ENCODE measurements at regions not wholly inside any gene's neighbourhood (a gene's known extent, or its start where the extent isn't known, plus 50 kb on each side); places are given as distances from the start of the nearest gene placed in this dataset.
"Not testable (repeated sequence)": the region's sequence is repeated elsewhere in the genome, so short reads cannot be mapped to it uniquely, and the experiment has no call there.

GRCh38 chr13:107937848-107938247, 277.5 kb downstream of the LIG4 start:
- no peaks in the 10 kb centered on the region for H3K36me3 Mint-ChIP-seq
- no peaks in the 10 kb centered on the region for H3K4me1 Mint-ChIP-seq
- no peak overlapping the region for H3K4me3 Mint-ChIP-seq
- H3K27me3 Mint-ChIP-seq (ENCODE audit: low read depth), result peaks cover under 1% of the 10 kb centered on the region
- no peak for DNase-seq (ENCODE audit: low spot score in 2 of 2, unreplicated experiment in 2 of 2)
- TF ChIP-seq CTCF (IDR thresholded peaks at IDR 0.05; ENCODE audit: unreplicated experiment), result no peak
- H3K27ac Mint-ChIP-seq, result no peak overlapping the region
- H3K9me3 Mint-ChIP-seq, result peaks cover 6% of the 10 kb centered on the region

GRCh38 chr13:107931056-107931455, 284.3 kb downstream of the LIG4 start:
- H3K36me3 Mint-ChIP-seq, result no peaks in the 10 kb centered on the region
- peaks cover 5% of the 10 kb centered on the region for H3K9me3 Mint-ChIP-seq
- H3K4me3 Mint-ChIP-seq, result no peak overlapping the region
- H3K27ac Mint-ChIP-seq, result no peak overlapping the region
- DNase-seq (ENCODE audit: low spot score in 2 of 2, unreplicated experiment in 2 of 2), result no peak
- H3K27me3 Mint-ChIP-seq (ENCODE audit: low read depth), result peaks cover 11% of the 10 kb centered on the region
- no peaks in the 10 kb centered on the region for H3K4me1 Mint-ChIP-seq
- no peak for TF ChIP-seq CTCF (IDR thresholded peaks at IDR 0.05; ENCODE audit: unreplicated experiment)

GRCh38 chr13:107928762-107929161, 286.6 kb downstream of the LIG4 start:
- DNase-seq (ENCODE audit: low spot score in 2 of 2, unreplicated experiment in 2 of 2), result no peak
- H3K27ac Mint-ChIP-seq, result no peak overlapping the region
- H3K27me3 Mint-ChIP-seq (ENCODE audit: low read depth), result peaks cover 11% of the 10 kb centered on the region
- H3K9me3 Mint-ChIP-seq, result peaks cover 5% of the 10 kb centered on the region
- H3K4me3 Mint-ChIP-seq, result no peak overlapping the region
- no peaks in the 10 kb centered on the region for H3K36me3 Mint-ChIP-seq
- TF ChIP-seq CTCF (IDR thresholded peaks at IDR 0.05; ENCODE audit: unreplicated experiment), result no peak
- no peaks in the 10 kb centered on the region for H3K4me1 Mint-ChIP-seq

DNA sequence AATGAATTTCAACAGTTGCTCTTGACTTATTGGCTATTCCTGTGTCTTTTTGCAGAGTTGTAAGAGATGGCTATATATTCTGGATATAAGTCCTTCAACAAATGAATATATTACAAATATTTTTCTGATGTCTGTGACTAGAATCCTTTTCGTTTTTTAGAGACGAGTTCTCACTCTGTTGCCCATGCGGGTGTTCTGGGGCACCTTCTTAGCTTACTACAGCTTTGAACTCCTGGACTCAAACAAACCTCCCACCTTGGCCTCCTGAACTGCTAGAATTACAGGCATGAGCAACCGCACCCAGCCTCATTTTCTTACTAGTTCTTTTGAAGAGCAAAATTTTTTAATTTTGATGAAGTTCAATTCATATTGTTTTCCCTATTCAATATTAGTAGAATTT, 287.8 kb downstream of the LIG4 start:
- peaks cover 8% of the 10 kb centered on the region for H3K27me3 Mint-ChIP-seq (ENCODE audit: low read depth)
- no peak overlapping the region for H3K27ac Mint-ChIP-seq
- no peak for TF ChIP-seq CTCF (IDR thresholded peaks at IDR 0.05; ENCODE audit: unreplicated experiment)
- no peak overlapping the region for H3K4me3 Mint-ChIP-seq
- H3K36me3 Mint-ChIP-seq, result no peaks in the 10 kb centered on the region
- H3K4me1 Mint-ChIP-seq, result no peaks in the 10 kb centered on the region
- DNase-seq (ENCODE audit: low spot score in 2 of 2, unreplicated experiment in 2 of 2), result no peak
- H3K9me3 Mint-ChIP-seq, result peaks cover 5% of the 10 kb centered on the region

GRCh38 chr13:107926515-107926914, 288.8 kb downstream of the LIG4 start:
- not testable (repeated sequence) for DNase-seq (ENCODE audit: low spot score in 2 of 2, unreplicated experiment in 2 of 2); H3K4me1 Mint-ChIP-seq; H3K4me3 Mint-ChIP-seq; H3K36me3 Mint-ChIP-seq; H3K27ac Mint-ChIP-seq; H3K9me3 Mint-ChIP-seq; H3K27me3 Mint-ChIP-seq (ENCODE audit: low read depth)

DNA sequence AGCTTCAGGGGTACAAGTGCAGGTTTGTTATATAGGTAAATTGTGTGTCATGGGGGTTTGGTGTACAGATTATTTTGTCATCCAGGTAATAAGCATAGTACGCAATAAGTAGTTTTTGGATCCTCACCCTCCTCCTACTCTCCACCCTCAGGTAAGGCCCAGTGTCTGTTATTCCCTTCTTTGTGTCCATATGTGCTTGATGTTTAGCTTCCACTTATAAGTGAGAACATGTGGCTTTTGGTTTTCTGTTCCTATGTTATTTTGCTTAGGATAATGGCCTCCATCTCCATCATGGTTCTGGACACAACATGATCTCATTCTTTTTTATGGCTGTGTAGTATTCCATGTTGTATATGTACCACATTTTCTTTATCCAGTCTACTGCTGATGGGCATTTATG, 298.4 kb downstream of the LIG4 start:
- H3K4me3 Mint-ChIP-seq; H3K36me3 Mint-ChIP-seq; H3K9me3 Mint-ChIP-seq; DNase-seq (ENCODE audit: low spot score in 2 of 2, unreplicated experiment in 2 of 2); H3K27me3 Mint-ChIP-seq (ENCODE audit: low read depth); H3K4me1 Mint-ChIP-seq; H3K27ac Mint-ChIP-seq: not testable (repeated sequence)

DNA sequence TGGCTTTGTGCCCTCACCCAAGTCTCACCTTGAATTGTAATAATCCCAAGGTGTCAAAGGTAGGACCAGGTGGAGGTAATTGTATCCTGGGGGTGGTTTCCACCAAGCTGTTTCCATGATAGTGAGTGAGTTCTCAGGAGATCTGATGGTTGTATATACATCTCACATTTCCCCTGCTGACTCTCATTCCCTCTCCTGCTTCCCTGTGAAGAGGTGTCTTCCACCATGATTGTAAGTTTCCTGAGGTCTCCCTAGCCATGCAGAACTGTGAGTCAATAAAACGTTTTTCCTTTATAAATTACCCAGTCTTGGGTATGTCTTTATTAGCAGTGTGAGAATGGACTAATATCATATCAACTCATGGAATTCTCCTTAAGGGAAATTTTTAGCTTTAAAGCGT, 302.6 kb downstream of the LIG4 start:
- DNase-seq (ENCODE audit: low spot score in 2 of 2, unreplicated experiment in 2 of 2), result no peak
- H3K36me3 Mint-ChIP-seq, result no peaks in the 10 kb centered on the region
- no peak overlapping the region for H3K27ac Mint-ChIP-seq
- no peak overlapping the region for H3K4me3 Mint-ChIP-seq
- no peaks in the 10 kb centered on the region for H3K4me1 Mint-ChIP-seq
- TF ChIP-seq CTCF (IDR thresholded peaks at IDR 0.05; ENCODE audit: unreplicated experiment), result no peak
- no peaks in the 10 kb centered on the region for H3K9me3 Mint-ChIP-seq
- H3K27me3 Mint-ChIP-seq (ENCODE audit: low read depth), result no peaks in the 10 kb centered on the region
